ENCODE measurements at regions not wholly inside any gene's neighbourhood (a gene's known extent, or its start where the extent isn't known, plus 50 kb on each side); places are given as distances from the start of the nearest gene placed in this dataset.

GRCh38 chr2:58739033-58739432 is 497.9 kb upstream of the FANCL start:
- no peak for DNase-seq (ENCODE audit: low read depth in 1 of 2, low spot score in 1 of 2)
- Histone ChIP-seq H3K4me3 (no peak overlapping the region), H3K9me3 (ENCODE audit: low read depth) (no peaks in the 10 kb centered on the region), H3K4me1 (ENCODE audit: low read depth) (no peaks in the 10 kb centered on the region), H3K27me3 (no peaks in the 10 kb centered on the region), H3K27ac (no peak overlapping the region), H3K36me3 (no peaks in the 10 kb centered on the region)
- TF ChIP-seq CTCF (IDR thresholded peaks at IDR 0.05; ENCODE audit: low read depth, low read length): no peak

- DNase-seq (ENCODE audit: low read depth in 1 of 2, low spot score in 1 of 2): no peak
- no peaks in the 10 kb centered on the region for H3K27me3 ChIP-seq
- H3K4me1 ChIP-seq (ENCODE audit: low read depth): no peaks in the 10 kb centered on the region
- H3K27ac ChIP-seq: no peak overlapping the region
- no peaks in the 10 kb centered on the region for H3K36me3 ChIP-seq
- no peak for TF ChIP-seq CTCF (IDR thresholded peaks at IDR 0.05; ENCODE audit: low read depth, low read length)
- no peak overlapping the region for H3K4me3 ChIP-seq
- H3K9me3 ChIP-seq (ENCODE audit: low read depth): no peaks in the 10 kb centered on the region
Observed at GRCh38 chr2:58734365-58734764, 493.2 kb upstream of the FANCL start.

GRCh38 chr2:58732999-58733398 is 491.9 kb upstream of the FANCL start:
- H3K4me3 ChIP-seq: no peak overlapping the region
- no peaks in the 10 kb centered on the region for H3K36me3 ChIP-seq
- TF ChIP-seq CTCF (IDR thresholded peaks at IDR 0.05; ENCODE audit: low read depth, low read length): no peak
- no peak for DNase-seq (ENCODE audit: low read depth in 1 of 2, low spot score in 1 of 2)
- no peaks in the 10 kb centered on the region for H3K4me1 ChIP-seq (ENCODE audit: low read depth)
- H3K9me3 ChIP-seq (ENCODE audit: low read depth): no peaks in the 10 kb centered on the region
- no peak overlapping the region for H3K27ac ChIP-seq
- no peaks in the 10 kb centered on the region for H3K27me3 ChIP-seq

GRCh38 chr2:58731488-58731869 is 490.4 kb upstream of the FANCL start:
- Histone ChIP-seq H3K36me3 (no peaks in the 10 kb centered on the region), H3K4me3 (no peak overlapping the region), H3K4me1 (ENCODE audit: low read depth) (no peaks in the 10 kb centered on the region), H3K27me3 (no peaks in the 10 kb centered on the region), H3K9me3 (ENCODE audit: low read depth) (no peaks in the 10 kb centered on the region), H3K27ac (no peak overlapping the region)
- TF ChIP-seq CTCF (IDR thresholded peaks at IDR 0.05; ENCODE audit: low read depth, low read length): no peak
- no peak for DNase-seq (ENCODE audit: low read depth in 1 of 2, low spot score in 1 of 2)

- no peaks in the 10 kb centered on the region for H3K36me3 ChIP-seq
- no peak overlapping the region for H3K27ac ChIP-seq
- no peak overlapping the region for H3K4me3 ChIP-seq
- no peaks in the 10 kb centered on the region for H3K9me3 ChIP-seq (ENCODE audit: low read depth)
- DNase-seq (ENCODE audit: low read depth in 1 of 2, low spot score in 1 of 2): no peak
- H3K27me3 ChIP-seq: no peaks in the 10 kb centered on the region
- H3K4me1 ChIP-seq (ENCODE audit: low read depth): no peaks in the 10 kb centered on the region
- TF ChIP-seq CTCF (IDR thresholded peaks at IDR 0.05; ENCODE audit: low read depth, low read length): no peak
Observed at GRCh38 chr2:58730764-58731487, 489.8 kb upstream of the FANCL start.
